Panc1 (cell line): ENCODE measurements at regions not wholly inside any gene's neighbourhood (a gene's known extent, or its start where the extent isn't known, plus 50 kb on each side); places are given as distances from the start of the nearest gene placed in this dataset.

Experiments used
- CTCF ChIP-seq: fragments of 450-650 bp; IDR thresholded peaks from 2 replicates; pipeline ENCODE4 v1.5.1; 2017; ENCODE audit warnings: mild to moderate bottlenecking
- POLR2AphosphoS5 ChIP-seq: IDR thresholded peaks from 2 replicates; pipeline ENCODE4 v1.6.1; 2012; ENCODE audit warnings: mild to moderate bottlenecking, low read depth, low read length, moderate library complexity
- REST ChIP-seq, 2 experiments: IDR thresholded peaks; 2 replicates each; pipeline ENCODE4 v1.6.1; 2011 to 2012; ENCODE audit warnings: low read depth in 2 of 2, control low read depth in 1 of 2, low read length in 1 of 2, mild to moderate bottlenecking in 1 of 2, moderate library complexity in 1 of 2; ENCODE audit not compliant: insufficient read depth in 1 of 2
- TCF7L2 ChIP-seq: IDR thresholded peaks from 2 replicates; pipeline ENCODE4 v1.6.1; 2011; ENCODE audit warnings: mild to moderate bottlenecking, low read depth, low read length, inconsistent platforms

GRCh38 chr9:19947996-19948395 is 159.2 kb upstream of the SLC24A2 start:
- TF ChIP-seq CTCF (no peak), POLR2AphosphoS5 (no peak), REST (IDR thresholded peaks at IDR 0.05; ENCODE audit: insufficient read depth in 1 of 2, low read depth in 2 of 2, low read length in 1 of 2) (no peak), TCF7L2 (no peak)
